Ovary (tissue), 7 donors: ENCODE measurements at regions not wholly inside any gene's neighbourhood (a gene's known extent, or its start where the extent isn't known, plus 50 kb on each side); places are given as distances from the start of the nearest gene placed in this dataset.

Source experiments
- DNase-seq, 5 donors: peaks; one replicate each; pipeline ENCODE4 v3.0.0-alpha.2; 2019 to 2020
- H3K27ac ChIP-seq, 2 donors: fragments of 200-600 bp; one replicate each; pipeline versions ENCODE4 v1.5.1 to v1.8.0; 2019 to 2022
- H3K27me3 ChIP-seq: fragments of 200-600 bp; one replicate; pipeline ENCODE4 v1.8.0; 2022
- H3K36me3 ChIP-seq: fragments of 200-600 bp; sonication (generic); one replicate; pipeline ENCODE4 v1.5.1; 2019
- H3K4me1 ChIP-seq: one replicate; pipeline ENCODE4 v1.8.1; 2013; ENCODE audit warnings: mild to moderate bottlenecking, moderate library complexity; ENCODE audit not compliant: insufficient read depth
- H3K4me3 ChIP-seq: fragments of 200-600 bp; sonication (generic); one replicate; pipeline ENCODE4 v1.5.1; 2017
- H3K9me3 ChIP-seq, 2 donors: fragments of 200-600 bp in 1 of 2; sonication (generic) in 1 of 2; one replicate each; pipeline versions ENCODE4 v1.5.1 to v1.8.1; 2013 to 2019; ENCODE audit warnings: mild to moderate bottlenecking in 1 of 2, moderate library complexity in 1 of 2
- EP300 ChIP-seq: sonication (generic); formaldehyde crosslinking; IDR thresholded peaks from one replicate; pipeline ENCODE4 v1.6.1; 2017; ENCODE audit warnings: antibody characterized with exemption
- POLR2A ChIP-seq: fragments of 450-650 bp; IDR thresholded peaks from one replicate; pipeline ENCODE4 v1.6.1; 2017; ENCODE audit warnings: antibody characterized with exemption, mild to moderate bottlenecking, moderate library complexity
- WGBS, 3 donors: extraction: QIAGEN DNeasy Blood & Tissue Kit in 1 of 3; methylation state at CpG; one replicate each; pipeline versions ENCODE4 v1.1.5 to v1.1.7; 2013 to 2017; 5-methylcytosine and 5-hydroxymethylcytosine counted together
- intact Hi-C, 4 donors: fragments of 100-400 bp; cut with DNase I; formaldehyde crosslinking; loops; one replicate each; pipeline versions ENCODE4 v1.11.0 to v1.15.1; 2022 to 2023
- TF ChIP-seq, protein P1 (sequence below), 3 donors: fragments of 450-650 bp in 2 of 3; fragments of 200-600 bp in 1 of 3; IDR thresholded peaks; one replicate each; pipeline versions ENCODE4 v1.5.1 to v1.8.0; 2016 to 2022; ENCODE audit warnings: antibody characterized with exemption in 3 of 3, mild to moderate bottlenecking in 1 of 3
- donor health status: DM: no; HTN: no; CAD: no; lungs with moderate emphysema.
- donor health status: DM: no; HTN: no; CAD: no.
- donor health status: Bipolar disorder and iron deficiency.
- donor health status: DM: no; HTN: no; CAD: no.
- donor health status: DM: yes; HTN: yes; CAD: no.

DNA sequence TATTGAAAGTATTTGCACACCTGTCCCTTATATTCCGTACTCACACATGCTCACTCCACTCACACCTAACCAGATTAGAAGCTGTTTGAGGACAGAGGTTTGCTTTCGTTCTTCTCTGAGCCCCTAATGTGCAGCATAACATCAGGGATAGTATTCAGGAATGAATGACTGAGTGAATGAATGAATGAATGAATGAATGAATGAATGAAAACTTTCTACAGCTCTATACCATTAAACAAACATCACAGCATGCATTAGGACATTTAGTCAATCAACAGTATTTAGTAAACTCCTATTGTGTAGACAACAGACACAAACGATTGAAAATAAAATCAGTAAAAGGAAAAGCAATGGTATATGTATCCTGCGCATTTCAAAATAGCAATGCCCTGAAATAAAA lies 212.7 kb downstream of the SHQ1 start:
- intact Hi-C loops: no loop called here
- TF ChIP-seq POLR2A (no peak), EP300 (no peak)
- TF ChIP-seq, protein P1, sequence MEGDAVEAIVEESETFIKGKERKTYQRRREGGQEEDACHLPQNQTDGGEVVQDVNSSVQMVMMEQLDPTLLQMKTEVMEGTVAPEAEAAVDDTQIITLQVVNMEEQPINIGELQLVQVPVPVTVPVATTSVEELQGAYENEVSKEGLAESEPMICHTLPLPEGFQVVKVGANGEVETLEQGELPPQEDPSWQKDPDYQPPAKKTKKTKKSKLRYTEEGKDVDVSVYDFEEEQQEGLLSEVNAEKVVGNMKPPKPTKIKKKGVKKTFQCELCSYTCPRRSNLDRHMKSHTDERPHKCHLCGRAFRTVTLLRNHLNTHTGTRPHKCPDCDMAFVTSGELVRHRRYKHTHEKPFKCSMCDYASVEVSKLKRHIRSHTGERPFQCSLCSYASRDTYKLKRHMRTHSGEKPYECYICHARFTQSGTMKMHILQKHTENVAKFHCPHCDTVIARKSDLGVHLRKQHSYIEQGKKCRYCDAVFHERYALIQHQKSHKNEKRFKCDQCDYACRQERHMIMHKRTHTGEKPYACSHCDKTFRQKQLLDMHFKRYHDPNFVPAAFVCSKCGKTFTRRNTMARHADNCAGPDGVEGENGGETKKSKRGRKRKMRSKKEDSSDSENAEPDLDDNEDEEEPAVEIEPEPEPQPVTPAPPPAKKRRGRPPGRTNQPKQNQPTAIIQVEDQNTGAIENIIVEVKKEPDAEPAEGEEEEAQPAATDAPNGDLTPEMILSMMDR (IDR thresholded peaks at IDR 0.05): no peak
- no peaks in the 10 kb centered on the region for H3K27me3 ChIP-seq
- H3K36me3 ChIP-seq: no peaks in the 10 kb centered on the region
- DNase-seq: no peak
- no peak overlapping the region for H3K4me3 ChIP-seq
- H3K27ac ChIP-seq: no peak overlapping the region
- WGBS, 3 donors: 90 to 92% (median 91%) methylated on average over 4 of the region's 4 CpGs
- no peaks in the 10 kb centered on the region for H3K4me1 ChIP-seq
- no peaks in the 10 kb centered on the region for H3K9me3 ChIP-seq

DNA sequence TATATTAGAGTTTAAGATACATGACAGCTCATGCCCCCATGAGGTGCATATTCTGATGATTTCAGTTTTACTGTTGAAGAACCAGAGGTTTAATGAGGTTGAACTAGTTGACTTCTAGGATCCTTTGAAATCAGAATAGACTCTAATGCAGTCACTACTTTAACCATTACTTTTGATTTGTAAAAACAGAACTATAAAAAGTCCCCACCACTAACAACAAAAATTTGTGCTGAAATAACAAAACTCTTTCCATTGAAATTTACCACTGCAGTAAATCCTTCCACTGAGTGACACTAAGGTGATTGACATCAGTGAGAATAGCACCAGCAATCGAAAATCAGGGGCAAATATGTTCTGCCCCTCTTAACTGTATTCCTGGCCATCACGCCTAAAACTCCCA lies 214.1 kb downstream of the SHQ1 start:
- TF ChIP-seq EP300 (no peak), POLR2A (no peak)
- TF ChIP-seq, protein P1 (IDR thresholded peaks at IDR 0.05): no peak
- no peak for DNase-seq
- Histone ChIP-seq H3K4me3 (no peak overlapping the region), H3K27ac (no peak overlapping the region), H3K4me1 (no peaks in the 10 kb centered on the region), H3K9me3 (no peaks in the 10 kb centered on the region), H3K27me3 (no peaks in the 10 kb centered on the region), H3K36me3 (no peaks in the 10 kb centered on the region)
- WGBS, 3 donors: 70 to 77% (median 72%) methylated on average over 2 of the region's 2 CpGs
- intact Hi-C loops: no loop called here

DNA sequence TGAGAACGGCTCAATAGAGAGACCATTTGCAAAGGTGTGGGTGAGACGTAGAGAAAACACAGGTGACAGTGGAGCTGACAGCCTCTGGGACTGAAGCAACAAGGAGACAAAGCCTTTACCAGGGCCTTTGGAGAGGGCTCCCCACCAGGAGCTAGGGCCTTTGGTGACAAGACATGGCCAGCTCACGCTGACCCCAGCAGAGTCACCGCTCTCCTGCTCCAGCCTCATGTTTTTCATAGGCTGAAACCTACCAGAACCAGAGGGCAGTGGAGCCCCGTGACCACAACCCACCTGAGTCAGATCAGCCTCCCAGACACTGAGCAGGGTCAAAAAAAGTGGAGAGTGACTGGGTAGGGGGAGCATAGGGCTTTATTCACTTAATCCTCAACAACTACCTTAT lies 214.7 kb downstream of the SHQ1 start:
- DNase-seq: no peak
- no peaks in the 10 kb centered on the region for H3K36me3 ChIP-seq
- no peak overlapping the region for H3K4me3 ChIP-seq
- H3K4me1 ChIP-seq: no peaks in the 10 kb centered on the region
- no peaks in the 10 kb centered on the region for H3K9me3 ChIP-seq
- no peaks in the 10 kb centered on the region for H3K27me3 ChIP-seq
- intact Hi-C loops: no loop called here
- no peak overlapping the region for H3K27ac ChIP-seq
- 91 to 99% (median 94%) methylated on average over 5 of the region's 5 CpGs for WGBS, 3 donors
- no peak for TF ChIP-seq EP300

DNA sequence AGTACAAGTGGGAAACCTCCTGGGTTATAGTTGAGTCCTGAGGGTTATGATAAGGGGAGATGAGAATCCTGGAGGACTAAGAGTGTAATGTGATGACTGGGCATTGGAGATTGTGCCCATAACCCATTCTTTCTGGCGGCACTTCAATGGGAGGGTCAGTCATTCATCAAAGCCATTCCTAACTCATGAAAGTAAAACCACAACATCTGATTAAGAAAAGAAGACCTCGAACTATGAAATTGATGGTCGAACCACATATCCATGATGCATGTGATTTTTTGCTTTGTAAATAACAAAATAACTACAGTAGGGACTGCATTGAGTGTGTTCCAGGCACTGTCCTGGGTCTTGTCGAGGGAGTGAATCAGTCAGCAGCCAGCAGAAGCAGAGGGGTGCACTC lies 215.1 kb downstream of the SHQ1 start:
- TF ChIP-seq EP300 (no peak), POLR2A (no peak)
- TF ChIP-seq, protein P1 (IDR thresholded peaks at IDR 0.05): no peak
- Histone ChIP-seq H3K4me1 (no peaks in the 10 kb centered on the region), H3K36me3 (no peaks in the 10 kb centered on the region), H3K9me3 (no peaks in the 10 kb centered on the region), H3K4me3 (no peak overlapping the region), H3K27me3 (no peaks in the 10 kb centered on the region), H3K27ac (no peak overlapping the region)
- intact Hi-C loops: no loop called here
- no peak for DNase-seq
- WGBS, 3 donors: 72 to 88% (median 84%) methylated on average over 4 of the region's 4 CpGs

DNA sequence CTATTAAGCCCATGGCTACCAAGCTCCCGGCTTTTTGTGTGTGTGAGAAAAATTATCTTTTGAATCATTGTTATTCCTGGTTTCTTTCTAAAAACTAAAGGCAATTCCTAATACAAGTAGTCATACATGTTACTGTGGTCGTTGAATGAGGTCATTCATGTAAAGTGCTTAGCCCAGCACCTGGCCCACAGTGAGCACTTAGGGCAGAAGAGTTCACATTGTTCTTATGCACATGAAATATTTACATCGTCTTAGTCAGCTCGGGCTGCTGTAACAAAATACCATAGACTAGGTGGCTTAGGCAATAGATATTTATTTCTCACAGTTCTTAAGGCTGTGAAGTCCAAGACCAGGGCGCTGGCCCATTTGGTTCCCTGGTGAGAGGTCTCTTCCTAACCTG lies 216.1 kb downstream of the SHQ1 start:
- intact Hi-C loops: no loop called here
- Histone ChIP-seq H3K27ac (no peak overlapping the region), H3K9me3 (no peaks in the 10 kb centered on the region), H3K4me3 (no peak overlapping the region), H3K27me3 (no peaks in the 10 kb centered on the region), H3K4me1 (no peaks in the 10 kb centered on the region), H3K36me3 (no peaks in the 10 kb centered on the region)
- WGBS, 3 donors: 92 to 96% (median 93%) methylated on average over 5 of the region's 5 CpGs
- TF ChIP-seq POLR2A: no peak
- no peak for DNase-seq

DNA sequence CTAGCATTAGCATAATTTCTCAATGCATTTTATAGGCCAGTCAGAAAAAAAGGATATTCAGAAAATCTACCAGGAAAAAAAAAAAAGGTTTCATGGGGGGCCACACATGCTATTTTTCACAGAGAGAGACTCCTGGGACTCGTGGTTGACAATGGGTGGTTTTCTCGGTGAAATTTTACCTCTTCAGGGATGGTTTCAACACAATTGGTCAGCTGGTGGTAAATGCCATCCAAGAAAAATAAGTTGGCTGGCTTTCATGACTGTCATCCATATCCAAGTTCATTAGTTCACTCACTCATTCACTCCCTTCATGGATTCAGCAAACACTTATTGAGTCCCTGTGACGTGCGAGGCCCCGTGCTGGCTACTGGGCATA lies 217.3 kb downstream of the SHQ1 start:
- WGBS, 3 donors: 90 to 95% (median 91%) methylated on average over 5 of the region's 5 CpGs

More for the DNA sequence above, 217.3 kb downstream of the SHQ1 start:
- DNase-seq: no peak
- Histone ChIP-seq H3K36me3 (no peaks in the 10 kb centered on the region), H3K4me3 (no peak overlapping the region), H3K9me3 (no peaks in the 10 kb centered on the region), H3K27ac (no peak overlapping the region), H3K4me1 (no peaks in the 10 kb centered on the region), H3K27me3 (no peaks in the 10 kb centered on the region)
- TF ChIP-seq POLR2A: no peak
- TF ChIP-seq, protein P1 (IDR thresholded peaks at IDR 0.05): no peak
- TF ChIP-seq EP300: no peak
- intact Hi-C loops: no loop called here
